Fibroblast of the aortic adventitia (primary cell): ENCODE measurements at regions not wholly inside any gene's neighbourhood (a gene's known extent, or its start where the extent isn't known, plus 50 kb on each side); places are given as distances from the start of the nearest gene placed in this dataset.

Source experiments
- DNase-seq: peaks from one replicate; pipeline ENCODE4 v3.0.0-alpha.2; 2010; ENCODE audit warnings: low read depth
- H3K4me3 ChIP-seq: 2 replicates; pipeline ENCODE4 v1.5.1; 2011; ENCODE audit warnings: low read depth, mild to moderate bottlenecking, control low read depth, low read length, moderate library complexity
- CTCF ChIP-seq: IDR thresholded peaks from 2 replicates; pipeline ENCODE4 v1.5.1; 2011; ENCODE audit warnings: mild to moderate bottlenecking, low read length, control low read depth, inconsistent platforms; ENCODE audit not compliant: insufficient read depth

- H3K4me3 ChIP-seq: no peak overlapping the region
- TF ChIP-seq CTCF: no peak
- DNase-seq: no peak
Observed at GRCh38 chr18:76139844-76140243, 355.2 kb downstream of the ZNF516 start.

GRCh38 chr18:76137216-76137615, 357.8 kb downstream of the ZNF516 start:
- no peak overlapping the region for H3K4me3 ChIP-seq
- no peak for DNase-seq
- TF ChIP-seq CTCF: no peak

GRCh38 chr18:76136701-76137100, 358.3 kb downstream of the ZNF516 start:
- DNase-seq: no peak
- no peak for TF ChIP-seq CTCF
- no peak overlapping the region for H3K4me3 ChIP-seq

- no peak for TF ChIP-seq CTCF
- DNase-seq: no peak
- no peak overlapping the region for H3K4me3 ChIP-seq
Observed at GRCh38 chr18:76134628-76135027, 360.4 kb downstream of the ZNF516 start.

GRCh38 chr18:76133873-76134272, 361.2 kb downstream of the ZNF516 start:
- no peak for TF ChIP-seq CTCF
- H3K4me3 ChIP-seq: no peak overlapping the region
- no peak for DNase-seq

GRCh38 chr18:76131738-76132137, 363.3 kb downstream of the ZNF516 start:
- no peak for TF ChIP-seq CTCF
- H3K4me3 ChIP-seq: no peak overlapping the region
- peak; percentile 36 for DNase-seq

- H3K4me3 ChIP-seq: no peak overlapping the region
- peak; percentile 43 for DNase-seq
- no peak for TF ChIP-seq CTCF
Observed at GRCh38 chr18:76130845-76131244, 364.2 kb downstream of the ZNF516 start.
